CD14-positive monocyte (primary cell): ENCODE measurements at regions not wholly inside any gene's neighbourhood (a gene's known extent, or its start where the extent isn't known, plus 50 kb on each side); places are given as distances from the start of the nearest gene placed in this dataset.

Source experiments
- DNase-seq, 3 donors: peaks; one replicate each; pipeline ENCODE4 v3.0.0-alpha.2; 2011 to 2022
- H2AFZ ChIP-seq: 2 replicates; pipeline ENCODE4 v1.6.0; 2012; ENCODE audit warnings: mild to moderate bottlenecking, low read depth, low read length, inconsistent platforms; ENCODE audit not compliant: insufficient read depth, poor library complexity, severe bottlenecking
- H3K27ac ChIP-seq, 2 donors: 1 replicate in 1 of 2; 2 replicates in 1 of 2; pipeline ENCODE4 v1.5.1; 2012 to 2013; ENCODE audit warnings: low read length in 2 of 2, control low read depth in 1 of 2, inconsistent platforms in 1 of 2, low read depth in 1 of 2, mild to moderate bottlenecking in 1 of 2
- H3K27me3 ChIP-seq, 2 donors: one replicate each; pipeline versions ENCODE4 v1.6.0 to v1.6.1; 2011 to 2013; ENCODE audit warnings: low read length in 2 of 2; ENCODE audit not compliant: control insufficient read depth in 2 of 2, insufficient read depth in 2 of 2
- H3K36me3 ChIP-seq, 2 donors: replicated peaks in 1 of 2; 1 replicate in 1 of 2; 2 replicates in 1 of 2; pipeline versions ENCODE4 v1.5.1 to v1.6.1; 2012 to 2013; ENCODE audit warnings: low read length in 2 of 2, control low read depth in 1 of 2, inconsistent platforms in 1 of 2, mild to moderate bottlenecking in 1 of 2; ENCODE audit not compliant: insufficient read depth in 2 of 2, control insufficient read depth in 1 of 2
- H3K4me1 ChIP-seq, 2 donors: 1 replicate in 1 of 2; 2 replicates in 1 of 2; pipeline versions ENCODE4 v1.5.1 to v1.6.1; 2012 to 2013; ENCODE audit warnings: low read length in 2 of 2, control low read depth in 1 of 2, inconsistent platforms in 1 of 2, mild to moderate bottlenecking in 1 of 2, moderate library complexity in 1 of 2; ENCODE audit not compliant: insufficient read depth in 2 of 2, control insufficient read depth in 1 of 2
- H3K4me2 ChIP-seq: replicated peaks from 2 replicates; pipeline ENCODE3; 2012; ENCODE audit warnings: low read length, moderate library complexity, mild to moderate bottlenecking; ENCODE audit not compliant: poor library complexity, severe bottlenecking; ENCODE audit errors: extremely low read depth
- H3K4me3 ChIP-seq, 3 experiments: fragments of 200-600 bp in 1 of 3; sonication (generic) in 1 of 3; replicated peaks in 1 of 3; 1 replicate in 2 of 3; 2 replicates in 1 of 3; pipeline ENCODE4 v1.5.1; 2011 to 2013; ENCODE audit warnings: low read length in 3 of 3, mild to moderate bottlenecking in 3 of 3, control low read depth in 2 of 3, low read depth in 2 of 3, inconsistent platforms in 1 of 3, moderate library complexity in 1 of 3
- H3K79me2 ChIP-seq: 2 replicates; pipeline ENCODE4 v1.6.0; 2012; ENCODE audit warnings: mild to moderate bottlenecking, control low read depth, inconsistent platforms, low read length, moderate library complexity; ENCODE audit not compliant: insufficient read depth
- H3K9ac ChIP-seq: 2 replicates; pipeline ENCODE4 v1.6.0; 2017; ENCODE audit warnings: low read length, mild to moderate bottlenecking; ENCODE audit not compliant: insufficient read depth, poor library complexity, severe bottlenecking
- H3K9me3 ChIP-seq, 2 donors: replicated peaks in 1 of 2; 1 replicate in 1 of 2; 2 replicates in 1 of 2; pipeline versions ENCODE4 v1.5.1 to v1.6.1; 2012 to 2013; ENCODE audit warnings: low read length in 2 of 2, control low read depth in 1 of 2; ENCODE audit not compliant: control insufficient read depth in 1 of 2, insufficient read depth in 1 of 2
- H4K20me1 ChIP-seq: 2 replicates; pipeline ENCODE4 v1.6.0; 2012; ENCODE audit warnings: mild to moderate bottlenecking, low read length, control low read depth, moderate library complexity; ENCODE audit not compliant: insufficient read depth
- H3K27ac Mint-ChIP-seq, 7 donors: one replicate each; pipeline ENCODE4 v1.8.0; 2020; ENCODE audit warnings: mild to moderate bottlenecking in 7 of 7, mixed read lengths in 7 of 7, moderate library complexity in 6 of 7, inconsistent platforms in 2 of 7
- H3K27me3 Mint-ChIP-seq, 3 donors: one replicate each; pipeline ENCODE4 v1.8.0; 2021 to 2022; ENCODE audit warnings: low read depth in 3 of 3, mild to moderate bottlenecking in 3 of 3, mixed read lengths in 3 of 3, moderate library complexity in 3 of 3, inconsistent platforms in 1 of 3
- H3K36me3 Mint-ChIP-seq, 2 donors: one replicate each; pipeline ENCODE4 v1.8.0; 2020; ENCODE audit warnings: mixed read lengths in 2 of 2, inconsistent platforms in 1 of 2, mild to moderate bottlenecking in 1 of 2
- H3K4me1 Mint-ChIP-seq: one replicate; pipeline ENCODE4 v1.8.0; 2020; ENCODE audit warnings: mild to moderate bottlenecking, mixed read lengths
- H3K4me3 Mint-ChIP-seq, 2 donors: one replicate each; pipeline ENCODE4 v1.8.0; 2020; ENCODE audit warnings: mild to moderate bottlenecking in 2 of 2, mixed read lengths in 2 of 2, moderate library complexity in 1 of 2
- H3K9me3 Mint-ChIP-seq, 7 donors: one replicate each; pipeline ENCODE4 v1.8.0; 2020 to 2022; ENCODE audit warnings: mixed read lengths in 7 of 7, mild to moderate bottlenecking in 6 of 7, moderate library complexity in 6 of 7, inconsistent platforms in 2 of 7
- CTCF ChIP-seq: fragments of 200-600 bp; IDR thresholded peaks from one replicate; pipeline ENCODE4 v1.8.0; 2022; ENCODE audit warnings: antibody characterized with exemption, mild to moderate bottlenecking
- WGBS: methylation state at CpG from one replicate; pipeline ENCODE4 v1.1.5; 2013; ENCODE audit warnings: missing lambda C conversion rate; ENCODE audit not compliant: insufficient coverage; 5-methylcytosine and 5-hydroxymethylcytosine counted together
- intact Hi-C, 2 donors: fragments of 100-400 bp; cut with micrococcal nuclease; formaldehyde crosslinking; loops; one replicate each; pipeline versions ENCODE4 v1.15.0 to v1.15.1; 2023

GRCh38 chr2:181397331-181397730 is 59.9 kb upstream of the ITGA4 start:
- Histone ChIP-seq H3K9me3 (no peaks in the 10 kb centered on the region), H4K20me1 (no peaks in the 10 kb centered on the region), H3K79me2 (no peaks in the 10 kb centered on the region), H3K4me3 (no peak overlapping the region), H3K27me3 (no peaks in the 10 kb centered on the region), H3K4me1 (peaks cover 25 to 37% of the 10 kb centered on the region in 2 donors), H3K27ac (no peak overlapping the region), H3K9ac (no peak overlapping the region), H3K4me2 (no peak overlapping the region), H2AFZ (no peak overlapping the region), H3K36me3 (no peaks in the 10 kb centered on the region)
- H3K4me1 Mint-ChIP-seq: peaks cover 34% of the 10 kb centered on the region
- TF ChIP-seq CTCF: no peak
- no peaks in the 10 kb centered on the region for H3K9me3 Mint-ChIP-seq
- WGBS: 88% methylated on average over 4 of the region's 4 CpGs
- no peak overlapping the region for H3K27ac Mint-ChIP-seq
- no peaks in the 10 kb centered on the region for H3K36me3 Mint-ChIP-seq
- intact Hi-C loops: loop anchor here in 1 of 2 donors (5.0 kb wide), 1 partner anchor 90 kb away; no protein-coding TSS in a partner anchor
- DNase-seq: no peak
- no peak overlapping the region for H3K4me3 Mint-ChIP-seq
- H3K27me3 Mint-ChIP-seq: peaks cover 0 to 1% (median 0%) of the 10 kb centered on the region in 3 donors

- no peaks in the 10 kb centered on the region for H3K79me2 ChIP-seq
- no CpG with 5 or more reads among the region's 1 CpG for WGBS
Observed at GRCh38 chr2:181398000-181398399, 59.2 kb upstream of the ITGA4 start.

More at GRCh38 chr2:181398000-181398399, 59.2 kb upstream of the ITGA4 start:
- no peaks in the 10 kb centered on the region for H3K27me3 ChIP-seq
- H3K36me3 ChIP-seq: no peaks in the 10 kb centered on the region
- no peak overlapping the region for H3K9ac ChIP-seq
- H3K4me1 ChIP-seq: peaks cover 25 to 37% of the 10 kb centered on the region in 2 donors
- no peak for TF ChIP-seq CTCF
- no peak overlapping the region for H3K4me2 ChIP-seq
- H3K4me3 ChIP-seq: no peak overlapping the region
- peaks cover 0 to 2% of the 10 kb centered on the region in 2 donors for H3K36me3 Mint-ChIP-seq
- DNase-seq: no peak
- H3K27me3 Mint-ChIP-seq: peaks cover 0 to 1% (median 0%) of the 10 kb centered on the region in 3 donors
- H2AFZ ChIP-seq: no peak overlapping the region
- H3K4me1 Mint-ChIP-seq: peaks cover 34% of the 10 kb centered on the region
- no peaks in the 10 kb centered on the region for H3K9me3 ChIP-seq
- peak overlapping the region in 1 of 7 donors; percentile 24 for H3K27ac Mint-ChIP-seq
- H4K20me1 ChIP-seq: no peaks in the 10 kb centered on the region
- no peak overlapping the region for H3K27ac ChIP-seq
- H3K9me3 Mint-ChIP-seq: no peaks in the 10 kb centered on the region
- intact Hi-C loops: loop anchor here in 1 of 2 donors (5.0 kb wide), 1 partner anchor 91 kb away; no protein-coding TSS in a partner anchor
- no peak overlapping the region for H3K4me3 Mint-ChIP-seq
